ENCODE measurements at regions not wholly inside any gene's neighbourhood (a gene's known extent, or its start where the extent isn't known, plus 50 kb on each side); places are given as distances from the start of the nearest gene placed in this dataset.
"Not testable (repeated sequence)": the region's sequence is repeated elsewhere in the genome, so short reads cannot be mapped to it uniquely, and the experiment has no call there.

DNA sequence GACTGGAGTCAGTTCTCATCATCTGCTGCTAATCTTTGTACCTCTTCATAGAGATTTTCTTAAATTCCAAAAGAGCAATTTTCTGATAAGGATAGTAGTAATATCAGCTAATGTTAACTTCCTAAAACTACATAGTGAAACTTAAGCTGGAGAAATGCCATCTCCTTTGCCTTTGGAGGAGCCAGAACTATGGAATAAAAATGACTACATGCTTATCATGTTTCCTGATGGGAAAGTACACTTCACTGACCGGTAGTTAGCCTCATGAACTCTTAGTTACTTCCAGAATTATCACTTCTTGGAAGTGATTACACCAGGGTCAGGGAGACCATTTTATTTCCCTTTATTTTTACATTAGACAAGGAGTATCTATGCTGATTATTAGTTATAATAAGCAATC lies 1222.1 kb upstream of the TMEM132C start:
- Histone ChIP-seq H2AFZ (no peak overlapping the region), H3K4me2 (ENCODE audit: unreplicated experiment) (no peak overlapping the region), H3K9me3 (ENCODE audit: low read depth) (no peaks in the 10 kb centered on the region), H3K4me1 (ENCODE audit: insufficient read depth) (no peaks in the 10 kb centered on the region), H3K9me2 (ENCODE audit: insufficient read depth) (no peaks in the 10 kb centered on the region), H3F3A (ENCODE audit: insufficient read depth) (no peaks in the 10 kb centered on the region), H3K36me3 (ENCODE audit: low read depth) (no peaks in the 10 kb centered on the region), H4K20me1 (ENCODE audit: insufficient read depth) (no peaks in the 10 kb centered on the region), H3K27ac (no peak overlapping the region), H3K4me3 (no peak overlapping the region), H3K27me3 (replicated peaks; ENCODE audit: insufficient read depth) (no peaks in the 10 kb centered on the region), H3K9ac (no peak overlapping the region), H3K79me2 (ENCODE audit: insufficient read depth) (no peaks in the 10 kb centered on the region)
- in situ Hi-C loops (cut with MboI): no loop called here
- WGBS, 2 experiments (ENCODE audit: low coverage in 1 of 2, low lambda C conversion rate in 2 of 2, missing lambda C conversion rate in 2 of 2): 7 to 32% methylated on average over 1 of the region's 1 CpG
- no peak for DNase-seq
- TF ChIP-seq EZH2 (IDR thresholded peaks at IDR 0.05; ENCODE audit: insufficient read depth, poor library complexity, severe bottlenecking): no peak
- TF ChIP-seq EZH2phosphoT487 (IDR thresholded peaks at IDR 0.05; ENCODE audit: insufficient read depth, low read depth): no peak

DNA sequence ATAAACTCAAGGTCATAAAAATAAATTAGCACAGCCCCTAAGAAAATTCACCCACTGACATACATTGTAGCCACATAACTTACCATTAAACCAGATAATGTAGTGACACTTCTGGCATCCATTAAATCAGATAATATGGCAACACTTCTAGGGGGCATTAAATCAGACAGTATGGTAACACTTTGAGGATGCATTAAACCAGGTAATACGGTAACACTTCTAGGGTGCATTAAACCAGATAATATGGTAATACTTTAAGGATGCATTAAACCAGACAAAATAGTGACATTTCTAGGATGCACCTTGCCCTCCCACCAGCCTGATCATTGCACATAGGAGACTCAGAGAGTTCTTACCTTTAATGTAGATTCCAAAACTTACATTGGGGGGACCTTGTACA lies 1220.5 kb upstream of the TMEM132C start:
- Histone ChIP-seq H3K9me3 (ENCODE audit: low read depth) (no peaks in the 10 kb centered on the region), H3K4me2 (ENCODE audit: unreplicated experiment) (no peak overlapping the region), H3K9me2 (ENCODE audit: insufficient read depth) (no peaks in the 10 kb centered on the region), H3K4me1 (ENCODE audit: insufficient read depth) (no peaks in the 10 kb centered on the region), H3K4me3 (no peak overlapping the region), H4K20me1 (ENCODE audit: insufficient read depth) (no peaks in the 10 kb centered on the region), H2AFZ (no peak overlapping the region), H3K79me2 (ENCODE audit: insufficient read depth) (no peaks in the 10 kb centered on the region), H3F3A (ENCODE audit: insufficient read depth) (no peaks in the 10 kb centered on the region), H3K9ac (no peak overlapping the region), H3K27me3 (replicated peaks; ENCODE audit: insufficient read depth) (no peaks in the 10 kb centered on the region), H3K27ac (no peak overlapping the region), H3K36me3 (ENCODE audit: low read depth) (no peaks in the 10 kb centered on the region)
- 76 to 79% methylated on average over 1 of the region's 1 CpG for WGBS, 2 experiments (ENCODE audit: low coverage in 1 of 2, low lambda C conversion rate in 2 of 2, missing lambda C conversion rate in 2 of 2)
- TF ChIP-seq EZH2phosphoT487 (IDR thresholded peaks at IDR 0.05; ENCODE audit: insufficient read depth, low read depth) (no peak), EZH2 (IDR thresholded peaks at IDR 0.05; ENCODE audit: insufficient read depth, poor library complexity, severe bottlenecking) (no peak)
- in situ Hi-C loops (cut with MboI): no loop called here
- DNase-seq: no peak

DNA sequence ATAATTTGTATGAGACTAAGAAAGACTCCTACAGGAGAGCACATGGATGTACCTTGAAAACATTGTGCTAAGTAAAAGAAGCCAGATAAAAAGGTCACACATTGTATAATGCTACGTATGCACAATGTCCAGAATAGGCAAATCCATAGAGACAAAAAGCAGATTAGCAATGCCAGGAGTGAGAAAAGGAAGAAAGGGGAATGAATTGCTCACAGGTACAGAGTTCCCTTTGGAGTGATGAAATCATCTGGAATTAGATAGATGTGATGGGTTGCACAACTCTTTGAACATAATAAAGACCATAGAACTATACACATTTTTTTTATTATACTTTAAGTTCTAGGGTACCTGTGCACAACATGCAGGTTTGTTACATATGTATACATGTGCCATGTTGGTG lies 1218.9 kb upstream of the TMEM132C start:
- H3K27me3 ChIP-seq (replicated peaks; ENCODE audit: insufficient read depth): no peaks in the 10 kb centered on the region
- H3K36me3 ChIP-seq (ENCODE audit: low read depth): no peaks in the 10 kb centered on the region
- 40 to 41% methylated on average over 1 of the region's 1 CpG for WGBS, 2 experiments (ENCODE audit: low coverage in 1 of 2, low lambda C conversion rate in 2 of 2, missing lambda C conversion rate in 2 of 2)
- no peak overlapping the region for H3K4me3 ChIP-seq
- no peak for TF ChIP-seq EZH2 (IDR thresholded peaks at IDR 0.05; ENCODE audit: insufficient read depth, poor library complexity, severe bottlenecking)
- TF ChIP-seq EZH2phosphoT487 (IDR thresholded peaks at IDR 0.05; ENCODE audit: insufficient read depth, low read depth): no peak
- H2AFZ ChIP-seq: no peak overlapping the region
- in situ Hi-C loops (cut with MboI): no loop called here
- no peak overlapping the region for H3K27ac ChIP-seq
- no peak for DNase-seq
- H3K9me2 ChIP-seq (ENCODE audit: insufficient read depth): no peaks in the 10 kb centered on the region
- H4K20me1 ChIP-seq (ENCODE audit: insufficient read depth): no peaks in the 10 kb centered on the region
- no peak overlapping the region for H3K4me2 ChIP-seq (ENCODE audit: unreplicated experiment)
- H3K9me3 ChIP-seq (ENCODE audit: low read depth): no peaks in the 10 kb centered on the region
- H3K4me1 ChIP-seq (ENCODE audit: insufficient read depth): peaks cover 13% of the 10 kb centered on the region
- no peak overlapping the region for H3K9ac ChIP-seq
- no peaks in the 10 kb centered on the region for H3K79me2 ChIP-seq (ENCODE audit: insufficient read depth)
- peaks cover 9% of the 10 kb centered on the region; the same call in 1 of the 2 replicates for H3F3A ChIP-seq (ENCODE audit: insufficient read depth)

DNA sequence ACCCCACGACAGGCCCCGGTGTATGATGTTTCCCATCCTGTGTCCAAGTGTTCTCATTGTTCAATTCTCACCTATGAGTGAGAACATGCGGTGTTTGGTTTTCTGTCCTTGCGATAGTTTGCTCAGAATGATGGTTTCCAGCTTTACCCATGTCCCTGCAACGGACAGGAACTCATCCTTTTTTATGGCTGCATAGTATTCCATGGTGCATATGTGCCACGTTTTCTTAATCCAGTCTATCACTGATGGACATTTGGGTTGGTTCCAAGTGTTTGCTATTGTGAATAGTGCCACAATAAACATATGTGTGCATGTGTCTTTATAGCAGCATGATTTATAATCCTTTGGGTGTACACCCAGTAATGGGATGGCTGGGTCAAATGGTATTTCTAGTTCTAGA lies 1218.4 kb upstream of the TMEM132C start:
- H3K9me3 ChIP-seq (ENCODE audit: low read depth); H2AFZ ChIP-seq; H3K9ac ChIP-seq; in situ Hi-C loops (cut with MboI); H3K27me3 ChIP-seq (replicated peaks; ENCODE audit: insufficient read depth); H3K79me2 ChIP-seq (ENCODE audit: insufficient read depth); H3K36me3 ChIP-seq (ENCODE audit: low read depth); H3K4me2 ChIP-seq (ENCODE audit: unreplicated experiment); H3K27ac ChIP-seq; H3K9me2 ChIP-seq (ENCODE audit: insufficient read depth); H4K20me1 ChIP-seq (ENCODE audit: insufficient read depth); DNase-seq; H3K4me3 ChIP-seq: not testable (repeated sequence)
- Histone ChIP-seq H3F3A (ENCODE audit: insufficient read depth) (peaks cover 13% of the 10 kb centered on the region; the same call in 1 of the 2 replicates), H3K4me1 (ENCODE audit: insufficient read depth) (peaks cover 17% of the 10 kb centered on the region)
- 29 to 51% methylated on average over 6 of the region's 6 CpGs for WGBS, 2 experiments (ENCODE audit: low coverage in 1 of 2, low lambda C conversion rate in 2 of 2, missing lambda C conversion rate in 2 of 2)

DNA sequence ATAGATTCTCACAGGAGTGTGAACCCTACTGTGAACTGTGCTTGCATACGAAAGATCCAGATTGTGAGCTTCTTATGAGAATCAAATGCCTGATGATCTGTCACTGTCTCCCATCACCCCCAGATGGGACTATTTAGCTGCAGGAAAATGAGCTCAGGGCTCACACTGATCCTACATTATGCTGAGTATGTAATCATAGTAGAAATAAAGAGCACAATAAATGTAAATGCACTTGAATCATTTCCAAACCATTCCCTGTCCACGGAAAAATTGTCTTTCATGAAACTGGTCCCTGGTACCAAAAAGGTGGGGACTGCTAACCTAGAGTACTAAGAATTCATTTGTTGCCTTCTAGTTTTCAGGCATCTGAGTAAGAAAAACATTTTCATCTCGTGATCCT lies 1215.8 kb upstream of the TMEM132C start:
- TF ChIP-seq EZH2 (IDR thresholded peaks at IDR 0.05; ENCODE audit: insufficient read depth, poor library complexity, severe bottlenecking) (no peak), EZH2phosphoT487 (IDR thresholded peaks at IDR 0.05; ENCODE audit: insufficient read depth, low read depth) (no peak)
- in situ Hi-C loops (cut with MboI): no loop called here
- Histone ChIP-seq H3K9me3 (ENCODE audit: low read depth) (no peaks in the 10 kb centered on the region), H3K27ac (no peak overlapping the region), H3K27me3 (replicated peaks; ENCODE audit: insufficient read depth) (no peaks in the 10 kb centered on the region), H3K4me1 (ENCODE audit: insufficient read depth) (peaks cover 36% of the 10 kb centered on the region), H3K4me3 (no peak overlapping the region), H2AFZ (no peak overlapping the region), H4K20me1 (ENCODE audit: insufficient read depth) (no peaks in the 10 kb centered on the region), H3K9ac (no peak overlapping the region), H3K79me2 (ENCODE audit: insufficient read depth) (no peaks in the 10 kb centered on the region), H3F3A (ENCODE audit: insufficient read depth) (peaks cover 20% of the 10 kb centered on the region), H3K4me2 (ENCODE audit: unreplicated experiment) (no peak overlapping the region), H3K9me2 (ENCODE audit: insufficient read depth) (no peaks in the 10 kb centered on the region), H3K36me3 (ENCODE audit: low read depth) (no peaks in the 10 kb centered on the region)
- DNase-seq: no peak
- WGBS, 2 experiments (ENCODE audit: low coverage in 1 of 2, low lambda C conversion rate in 2 of 2, missing lambda C conversion rate in 2 of 2): 33 to 35% methylated on average over 3 of the region's 3 CpGs

Data from GM23248 (cell line).